ENCODE measurements at regions not wholly inside any gene's neighbourhood (a gene's known extent, or its start where the extent isn't known, plus 50 kb on each side); places are given as distances from the start of the nearest gene placed in this dataset.

GRCh38 chr12:127435439-127435838, 831.5 kb upstream of the TMEM132C start:
- Histone ChIP-seq H3F3A (ENCODE audit: low read length, unreplicated experiment) (no peaks in the 10 kb centered on the region), H3K36me3 (ENCODE audit: low read depth, low read length) (no peaks in the 10 kb centered on the region), H3K9me3 (ENCODE audit: low read length) (peaks cover 8% of the 10 kb centered on the region), H3K27me3 (ENCODE audit: low read length) (peaks cover 77% of the 10 kb centered on the region), H3K79me2 (ENCODE audit: low read length) (no peaks in the 10 kb centered on the region), H3K4me2 (ENCODE audit: low read length) (no peak overlapping the region), H4K20me1 (ENCODE audit: low read length) (no peaks in the 10 kb centered on the region), H3K9ac (ENCODE audit: low read length) (no peak overlapping the region), H3K4me3 (ENCODE audit: low read length) (no peak overlapping the region), H3K9me2 (replicated peaks; ENCODE audit: low read length) (no peaks in the 10 kb centered on the region), H3K27ac (ENCODE audit: low read length) (no peak overlapping the region), H2AFZ (ENCODE audit: low read length) (no peak overlapping the region), H3K4me1 (ENCODE audit: insufficient read depth, low read length) (no peaks in the 10 kb centered on the region)
- ATAC-seq (no peak), DNase-seq (no peak)
- POLR2A ChIA-PET (ENCODE audit: unreplicated experiment), result no interaction called here
- intact Hi-C loops (cut with micrococcal nuclease), result no loop called here
- no TSS peak for BruUV-seq (replicated peaks)
- TF ChIP-seq, protein P1, sequence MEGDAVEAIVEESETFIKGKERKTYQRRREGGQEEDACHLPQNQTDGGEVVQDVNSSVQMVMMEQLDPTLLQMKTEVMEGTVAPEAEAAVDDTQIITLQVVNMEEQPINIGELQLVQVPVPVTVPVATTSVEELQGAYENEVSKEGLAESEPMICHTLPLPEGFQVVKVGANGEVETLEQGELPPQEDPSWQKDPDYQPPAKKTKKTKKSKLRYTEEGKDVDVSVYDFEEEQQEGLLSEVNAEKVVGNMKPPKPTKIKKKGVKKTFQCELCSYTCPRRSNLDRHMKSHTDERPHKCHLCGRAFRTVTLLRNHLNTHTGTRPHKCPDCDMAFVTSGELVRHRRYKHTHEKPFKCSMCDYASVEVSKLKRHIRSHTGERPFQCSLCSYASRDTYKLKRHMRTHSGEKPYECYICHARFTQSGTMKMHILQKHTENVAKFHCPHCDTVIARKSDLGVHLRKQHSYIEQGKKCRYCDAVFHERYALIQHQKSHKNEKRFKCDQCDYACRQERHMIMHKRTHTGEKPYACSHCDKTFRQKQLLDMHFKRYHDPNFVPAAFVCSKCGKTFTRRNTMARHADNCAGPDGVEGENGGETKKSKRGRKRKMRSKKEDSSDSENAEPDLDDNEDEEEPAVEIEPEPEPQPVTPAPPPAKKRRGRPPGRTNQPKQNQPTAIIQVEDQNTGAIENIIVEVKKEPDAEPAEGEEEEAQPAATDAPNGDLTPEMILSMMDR (conservative IDR thresholded peaks at IDR 0.05; ENCODE audit: low read depth, low read length), result no peak
- no peak for TF ChIP-seq EZH2phosphoT487 (IDR thresholded peaks at IDR 0.05; ENCODE audit: borderline replicate concordance, low read length)
- TF ChIP-seq EZH2 (IDR thresholded peaks at IDR 0.05; ENCODE audit: low read length, unreplicated experiment), result no peak
- CTCF ChIA-PET, result no interaction called here

DNA sequence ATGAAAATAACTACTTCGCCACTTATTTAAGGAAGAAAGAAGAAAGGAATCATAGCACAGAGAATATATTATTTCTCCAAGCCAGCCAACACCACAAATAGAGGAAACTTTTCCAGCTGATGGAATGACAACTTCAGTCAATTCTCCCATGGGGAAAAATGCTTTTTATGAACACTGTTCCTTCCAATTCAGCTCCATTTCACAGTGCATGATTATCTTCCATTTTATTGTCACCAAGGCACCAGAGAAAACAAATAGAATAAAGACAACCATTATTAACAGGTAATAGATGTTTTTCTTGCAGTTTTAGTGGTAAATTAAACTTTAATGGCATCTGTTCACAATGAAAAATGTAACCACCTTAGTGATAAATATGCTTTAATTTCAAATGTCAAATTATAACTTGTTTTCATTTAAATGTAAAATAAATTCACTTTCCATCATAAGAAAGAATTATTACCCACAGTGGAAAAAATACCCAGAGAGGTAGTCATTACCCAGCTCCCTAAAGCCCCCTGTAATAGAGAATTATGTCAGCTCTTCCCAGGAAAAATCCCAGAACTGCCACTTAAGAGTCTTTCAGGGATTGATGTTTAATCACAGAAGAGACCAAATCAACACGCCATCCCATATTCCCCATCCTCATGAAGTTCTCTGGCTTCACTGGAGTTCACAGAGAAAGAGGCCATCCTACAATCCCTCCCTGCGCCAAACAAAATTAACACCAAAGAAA, 828.3 kb upstream of the TMEM132C start:
- H4K20me1 ChIP-seq (ENCODE audit: low read length), result no peaks in the 10 kb centered on the region
- H3K4me1 ChIP-seq (ENCODE audit: insufficient read depth, low read length), result no peaks in the 10 kb centered on the region
- ChIA-PET CTCF (interaction anchor here (0.8 kb wide), 1 partner anchor 52 kb away, joined by 3 read pairs; no protein-coding TSS in a partner anchor), POLR2A (ENCODE audit: unreplicated experiment) (no interaction called here)
- intact Hi-C loops (cut with micrococcal nuclease), result no loop called here
- no peak overlapping the region for H3K4me2 ChIP-seq (ENCODE audit: low read length)
- no peak overlapping the region for H3K9ac ChIP-seq (ENCODE audit: low read length)
- no peak for DNase-seq
- H3K27ac ChIP-seq (ENCODE audit: low read length), result no peak overlapping the region
- no peaks in the 10 kb centered on the region for H3K79me2 ChIP-seq (ENCODE audit: low read length)
- H3K27me3 ChIP-seq (ENCODE audit: low read length), result peaks cover 56% of the 10 kb centered on the region
- no peaks in the 10 kb centered on the region for H3F3A ChIP-seq (ENCODE audit: low read length, unreplicated experiment)
- H3K9me3 ChIP-seq (ENCODE audit: low read length), result peaks cover 8% of the 10 kb centered on the region
- H3K36me3 ChIP-seq (ENCODE audit: low read depth, low read length), result no peaks in the 10 kb centered on the region
- TF ChIP-seq EZH2 (IDR thresholded peaks at IDR 0.05; ENCODE audit: low read length, unreplicated experiment) (no peak), EZH2phosphoT487 (IDR thresholded peaks at IDR 0.05; ENCODE audit: borderline replicate concordance, low read length) (no peak)
- TF ChIP-seq, protein P1 (conservative IDR thresholded peaks at IDR 0.05; ENCODE audit: low read depth, low read length), result no peak
- H3K9me2 ChIP-seq (replicated peaks; ENCODE audit: low read length), result no peaks in the 10 kb centered on the region
- no peak overlapping the region for H3K4me3 ChIP-seq (ENCODE audit: low read length)
- no TSS peak for BruUV-seq (replicated peaks)
- H2AFZ ChIP-seq (ENCODE audit: low read length), result no peak overlapping the region
- ATAC-seq, result no peak

DNA sequence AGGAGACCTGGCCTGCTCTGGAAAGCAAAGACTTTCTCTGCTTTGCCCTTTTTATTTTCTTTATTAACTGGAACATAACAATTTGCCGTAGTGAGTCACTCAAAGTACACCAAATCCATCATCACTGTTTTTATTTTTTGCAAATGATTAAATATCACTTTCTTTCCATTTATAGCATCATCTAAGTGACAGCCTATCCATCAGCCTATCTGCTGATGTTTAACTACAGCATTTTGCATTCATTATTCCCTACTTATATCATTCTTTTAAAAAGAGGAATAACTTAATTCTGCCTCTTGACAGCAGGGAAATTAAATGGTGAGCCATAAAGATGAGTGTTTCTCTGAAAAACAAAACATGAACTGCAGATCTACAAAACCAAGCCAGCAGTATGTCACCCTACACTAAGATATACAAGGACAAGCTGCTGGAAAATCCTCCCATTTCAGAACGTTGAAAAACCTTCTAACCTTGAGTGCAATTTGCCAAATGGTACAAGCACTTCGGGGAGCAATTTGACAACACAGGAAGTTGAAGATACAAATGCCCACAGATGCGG, 821.3 kb upstream of the TMEM132C start:
- ChIA-PET CTCF (no interaction called here), POLR2A (ENCODE audit: unreplicated experiment) (no interaction called here)
- Histone ChIP-seq H3K27ac (ENCODE audit: low read length) (no peak overlapping the region), H3K9ac (ENCODE audit: low read length) (no peak overlapping the region), H3K9me3 (ENCODE audit: low read length) (no peaks in the 10 kb centered on the region), H3K4me2 (ENCODE audit: low read length) (no peak overlapping the region), H3K36me3 (ENCODE audit: low read depth, low read length) (no peaks in the 10 kb centered on the region), H3K9me2 (replicated peaks; ENCODE audit: low read length) (no peaks in the 10 kb centered on the region), H2AFZ (ENCODE audit: low read length) (no peak overlapping the region), H4K20me1 (ENCODE audit: low read length) (no peaks in the 10 kb centered on the region), H3K27me3 (ENCODE audit: low read length) (peaks cover 29% of the 10 kb centered on the region), H3K4me1 (ENCODE audit: insufficient read depth, low read length) (no peaks in the 10 kb centered on the region), H3F3A (ENCODE audit: low read length, unreplicated experiment) (no peaks in the 10 kb centered on the region), H3K4me3 (ENCODE audit: low read length) (no peak overlapping the region), H3K79me2 (ENCODE audit: low read length) (no peaks in the 10 kb centered on the region)
- BruUV-seq (replicated peaks), result no TSS peak
- TF ChIP-seq EZH2 (IDR thresholded peaks at IDR 0.05; ENCODE audit: low read length, unreplicated experiment) (no peak), EZH2phosphoT487 (IDR thresholded peaks at IDR 0.05; ENCODE audit: borderline replicate concordance, low read length) (no peak)
- TF ChIP-seq, protein P1 (conservative IDR thresholded peaks at IDR 0.05; ENCODE audit: low read depth, low read length), result no peak
- peak; percentile 22; the same call in 1 of the 2 replicates for ATAC-seq
- intact Hi-C loops (cut with micrococcal nuclease), result no loop called here
- no peak for DNase-seq

All from PC-3 (cell line).